Amygdala (tissue), 56 donors: ENCODE measurements at regions not wholly inside any gene's neighbourhood (a gene's known extent, or its start where the extent isn't known, plus 50 kb on each side); places are given as distances from the start of the nearest gene placed in this dataset.
"Not testable (repeated sequence)": the region's sequence is repeated elsewhere in the genome, so short reads cannot be mapped to it uniquely, and the experiment has no call there.

ENCODE experiments used
- DNase-seq, 56 donors: peaks; one replicate each; lab custom pipeline; 2025; lab: John Stamatoyannopoulos, UW

DNA sequence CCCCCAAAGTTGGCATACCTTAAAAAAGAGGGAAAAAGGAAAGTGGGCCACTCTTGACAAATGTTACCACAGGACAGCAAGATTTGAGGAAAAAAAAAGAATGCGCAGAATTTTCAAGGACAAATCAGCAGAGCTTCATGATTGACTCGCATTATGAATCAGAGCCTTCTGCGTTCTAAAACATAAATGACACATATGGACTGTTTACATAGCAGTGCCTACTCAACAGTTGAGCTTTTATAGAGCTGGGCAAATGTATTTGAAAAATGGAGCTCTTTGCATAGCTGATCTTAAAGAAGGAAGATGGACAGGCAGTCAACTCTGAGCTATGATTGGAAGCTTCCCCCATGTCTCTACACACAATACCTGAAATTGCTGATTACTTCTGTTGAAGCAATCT lies 213.2 kb upstream of the NT5E start:
- no peak for DNase-seq

DNA sequence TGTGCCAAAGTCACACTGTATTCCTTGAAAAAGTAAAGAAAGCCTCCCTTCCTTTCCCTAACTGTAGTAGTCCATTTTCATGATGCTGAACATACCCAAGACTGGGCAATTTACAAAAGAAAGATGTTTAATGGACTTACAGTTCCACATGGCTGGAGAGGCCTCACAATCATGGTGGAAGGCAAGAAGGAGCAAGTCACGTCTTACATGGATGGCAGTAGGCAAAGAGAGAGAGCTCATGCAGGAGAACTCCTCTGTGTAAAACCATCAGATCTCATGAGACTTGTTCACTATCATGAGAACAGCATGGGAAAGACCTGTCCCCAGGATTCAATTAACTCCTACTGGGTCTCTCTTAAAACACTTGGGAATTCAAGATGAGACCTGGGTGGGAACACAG lies 222.5 kb upstream of the NT5E start:
- DNase-seq = not testable (repeated sequence)

DNA sequence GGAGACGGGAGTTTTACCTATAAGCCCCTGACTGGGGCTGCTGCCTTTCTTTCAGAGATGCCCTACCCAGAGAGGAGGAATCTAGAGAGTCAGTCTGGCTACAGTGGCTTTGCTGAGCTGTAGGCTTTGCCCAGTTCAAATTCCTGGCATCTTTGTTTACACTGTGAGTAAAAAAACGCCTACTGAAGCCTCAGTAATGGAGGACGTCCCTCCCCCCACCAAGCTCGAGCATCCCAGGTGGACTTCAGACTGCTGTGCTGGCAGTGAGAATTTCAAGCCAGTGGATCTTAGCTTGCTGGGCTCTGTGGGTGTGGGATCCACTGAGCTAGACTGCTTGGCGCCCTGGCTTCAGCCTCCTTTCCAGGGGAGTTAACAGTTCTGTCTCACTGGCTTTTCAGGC lies 237.1 kb upstream of the NT5E start:
- DNase-seq = not testable (repeated sequence)

DNA sequence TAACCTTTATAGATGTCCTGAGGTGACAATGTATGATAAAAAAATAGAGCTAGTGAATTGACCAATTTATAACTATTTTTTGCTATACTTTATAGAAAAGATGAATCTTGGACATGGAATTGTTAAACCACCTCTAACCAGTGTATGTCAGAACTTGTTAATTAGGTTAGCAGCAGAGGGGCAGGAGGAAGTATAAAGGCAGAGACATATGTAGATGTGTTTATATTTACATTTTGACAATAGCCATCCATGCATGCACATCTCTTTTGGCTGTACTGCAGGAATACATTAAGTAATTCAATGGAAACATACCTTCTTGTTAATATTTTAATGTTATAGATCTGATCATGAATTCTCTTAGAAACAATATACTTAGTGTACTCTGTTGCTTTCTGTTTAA lies 254.6 kb upstream of the NT5E start:
- DNase-seq = no peak

DNA sequence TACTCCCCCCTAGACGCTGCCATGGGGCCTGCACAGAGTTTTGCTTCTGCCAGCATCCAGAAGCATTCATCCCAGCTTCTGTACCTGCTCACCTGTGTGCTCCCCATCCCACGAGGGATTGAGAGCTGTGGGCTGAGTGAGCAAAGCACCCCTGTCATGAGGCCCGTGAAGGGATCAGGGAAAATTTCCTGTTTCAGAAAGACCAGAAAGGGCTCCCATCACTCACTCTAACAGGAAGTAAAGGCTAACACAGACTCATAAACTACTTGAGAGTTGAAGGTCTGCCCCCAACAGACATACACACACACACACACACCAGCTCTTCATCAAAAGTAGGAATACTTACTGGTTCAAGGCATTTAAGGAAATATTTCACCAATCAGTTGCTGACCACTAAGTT lies 256.5 kb upstream of the NT5E start:
- no peak for DNase-seq

DNA sequence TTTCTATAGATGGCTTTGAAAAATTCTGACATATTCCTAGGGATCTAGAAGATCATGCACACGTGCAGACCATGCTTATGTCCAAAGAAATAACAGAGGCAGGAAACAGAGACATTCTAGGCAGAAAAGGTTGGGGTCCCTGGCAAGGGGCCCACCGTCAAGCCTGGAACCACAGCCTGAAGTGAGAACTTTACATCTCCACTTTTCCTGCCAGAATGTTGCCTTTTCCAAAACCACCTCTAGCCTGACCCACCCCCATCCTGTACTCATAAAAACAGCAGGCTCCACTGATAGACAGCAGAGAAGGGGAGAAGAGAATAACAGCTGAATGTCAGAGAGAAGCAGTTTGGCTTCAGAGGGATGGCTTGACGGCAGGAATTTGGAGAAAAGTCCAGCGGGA lies 257.3 kb upstream of the NT5E start:
- no peak for DNase-seq

DNA sequence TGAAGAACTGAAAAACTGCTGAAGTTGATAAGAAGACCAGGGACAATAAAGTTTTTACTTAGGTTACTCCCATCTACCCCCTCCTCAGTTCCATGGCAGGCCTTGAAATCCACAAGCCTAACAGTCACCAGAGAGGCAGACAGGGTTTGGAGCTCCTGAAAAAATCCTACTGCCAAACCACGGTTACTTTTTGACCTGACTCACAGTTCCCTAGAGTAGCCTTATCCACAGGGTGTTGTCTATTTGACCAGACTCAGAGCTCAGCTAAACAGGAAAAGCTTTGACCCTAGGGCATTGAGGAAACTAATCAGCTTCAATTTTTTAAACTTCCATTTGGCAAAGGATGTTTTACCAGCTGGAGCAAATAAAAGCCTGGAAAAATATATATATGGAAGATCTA lies 257.7 kb upstream of the NT5E start:
- no peak for DNase-seq

DNA sequence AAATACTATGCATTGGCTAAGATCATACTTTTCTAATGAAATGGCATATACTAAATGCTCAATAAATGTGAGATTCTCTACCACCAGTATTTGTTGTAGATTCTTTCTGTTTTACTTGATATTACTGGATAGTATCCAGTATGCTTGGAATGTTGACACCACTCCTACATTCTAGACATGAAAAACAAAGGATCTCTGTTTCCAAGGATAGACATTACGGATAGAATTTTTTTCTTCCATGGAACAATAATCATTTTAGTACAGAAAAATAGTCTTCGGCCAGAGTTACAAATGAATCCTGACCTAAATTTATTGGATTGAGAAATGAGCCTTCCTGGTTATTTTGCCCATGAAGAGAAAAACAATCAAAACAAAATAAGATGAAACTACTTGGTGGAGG lies 258.2 kb upstream of the NT5E start:
- DNase-seq = no peak

DNA sequence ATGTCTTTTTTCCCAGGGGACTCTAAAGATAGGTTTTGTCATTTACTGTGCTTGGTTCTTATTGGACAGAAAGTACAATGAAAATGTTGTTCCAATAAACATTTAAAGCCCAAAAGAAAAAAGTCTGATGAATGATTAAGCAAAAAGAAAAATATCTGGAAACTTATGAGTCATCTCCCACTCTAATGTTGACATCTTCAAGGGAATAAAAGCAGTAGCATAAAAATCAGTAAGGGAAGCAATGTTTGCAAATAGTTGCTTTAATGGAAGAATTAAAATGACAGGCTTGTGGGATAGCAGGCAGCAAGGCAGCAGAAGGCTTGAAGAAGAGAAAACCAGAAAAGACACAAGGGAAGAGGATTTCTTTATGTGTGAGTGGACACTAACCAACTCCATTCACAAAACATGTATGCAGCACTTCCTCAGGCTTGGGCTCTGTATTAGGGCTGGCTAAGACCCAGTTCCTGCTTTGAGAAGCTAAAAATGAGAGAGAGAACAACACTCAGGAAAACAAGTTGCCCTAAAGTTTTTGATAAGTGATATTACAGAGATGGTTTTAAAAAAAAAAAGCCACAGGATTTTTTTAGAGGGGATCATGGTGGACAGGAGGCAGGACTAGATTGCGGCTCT lies 263.2 kb upstream of the NT5E start:
- no peak for DNase-seq

DNA sequence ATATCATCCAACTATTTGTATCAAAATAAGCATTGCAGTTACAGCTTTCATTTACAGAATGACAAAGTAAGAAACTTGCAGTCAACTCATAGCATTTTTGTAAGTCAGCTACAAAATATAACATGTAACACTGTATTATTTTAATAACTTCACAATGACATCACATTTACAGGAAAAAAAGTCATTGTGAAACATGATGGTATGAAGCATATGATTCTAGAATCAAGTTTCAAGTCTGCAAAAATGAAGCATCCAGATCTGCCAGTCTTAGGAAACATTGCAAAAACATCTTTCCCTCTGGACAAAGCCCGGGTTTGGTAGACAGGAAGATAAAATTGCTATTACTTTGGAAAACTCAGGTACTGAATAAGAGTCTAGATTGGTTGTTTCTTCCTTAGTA lies 263.9 kb upstream of the NT5E start:
- no peak for DNase-seq

DNA sequence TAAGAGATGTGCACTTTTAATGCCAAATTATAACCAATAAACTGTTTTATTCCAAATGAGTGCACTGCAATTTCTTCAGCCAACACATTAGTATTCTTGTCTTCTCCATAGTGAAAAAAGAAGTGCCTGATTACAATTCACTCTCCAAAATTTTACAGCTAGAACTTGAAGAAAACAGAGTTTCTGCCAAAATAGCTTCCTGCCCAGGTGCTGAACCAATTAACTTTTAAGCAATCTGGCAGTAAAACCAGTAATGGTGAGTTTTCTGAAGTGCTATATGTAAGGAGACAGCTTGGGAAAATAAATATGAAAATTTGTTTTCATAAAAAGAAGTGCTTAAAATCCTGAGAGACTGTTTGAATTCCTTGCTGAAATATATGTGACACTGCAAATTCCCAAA lies 266.0 kb upstream of the NT5E start:
- no peak for DNase-seq

DNA sequence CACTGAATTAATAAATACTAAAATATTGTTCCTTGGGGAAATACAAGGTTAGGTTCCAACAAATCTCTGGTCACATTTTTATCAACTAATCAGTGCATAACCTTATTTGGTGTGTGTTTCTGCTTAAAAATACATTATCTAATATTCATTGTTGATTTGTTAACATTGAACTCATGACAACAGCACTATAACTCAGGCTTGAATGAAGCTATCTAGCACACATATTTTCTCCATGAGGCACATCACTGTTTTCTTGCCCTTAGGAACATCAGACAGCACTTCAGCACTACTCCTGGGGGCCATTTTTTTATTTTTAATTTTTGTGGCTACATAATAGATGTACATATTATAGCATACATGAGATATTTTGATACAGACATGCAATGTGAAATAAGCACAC lies 277.2 kb upstream of the NT5E start:
- no peak for DNase-seq

DNA sequence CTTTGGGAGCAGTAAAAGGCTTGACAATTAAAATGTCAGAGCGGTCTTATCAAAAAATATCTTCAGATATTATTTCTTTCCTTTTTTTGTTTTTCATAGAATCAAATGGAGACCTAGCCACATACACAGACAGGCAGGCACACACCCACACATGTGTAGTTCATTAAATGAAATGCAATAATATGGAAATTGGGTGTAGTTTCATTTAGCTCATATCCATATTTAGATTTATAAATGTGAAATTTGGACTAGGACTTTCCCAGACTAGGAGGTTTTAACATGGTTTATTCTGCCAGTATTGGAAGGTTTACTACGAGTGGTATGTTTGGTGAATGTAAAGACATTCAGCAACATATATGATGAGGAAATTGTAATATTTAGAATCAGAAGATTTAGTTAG lies 277.7 kb upstream of the NT5E start:
- DNase-seq = no peak

DNA sequence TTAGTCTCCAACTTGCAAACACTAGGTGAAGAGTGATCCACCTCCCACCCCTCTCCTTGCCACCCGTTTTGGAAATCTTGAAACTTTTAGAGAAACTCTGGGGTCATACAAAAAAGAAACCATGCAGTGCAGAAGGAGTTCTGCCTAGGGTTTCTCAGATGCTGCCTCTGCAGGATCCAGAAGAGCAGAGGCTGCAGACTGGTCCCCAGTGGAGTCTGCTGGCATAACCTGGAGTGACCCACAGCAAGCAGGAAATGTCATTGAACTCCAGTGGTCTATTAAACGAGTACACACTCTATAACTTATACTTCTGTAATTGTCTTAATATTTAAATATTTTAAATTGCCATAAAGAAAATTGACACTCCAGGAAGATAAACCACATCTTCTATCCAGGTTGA lies 280.7 kb upstream of the NT5E start:
- DNase-seq = peak in 1 of 56 donors; percentile 3

DNA sequence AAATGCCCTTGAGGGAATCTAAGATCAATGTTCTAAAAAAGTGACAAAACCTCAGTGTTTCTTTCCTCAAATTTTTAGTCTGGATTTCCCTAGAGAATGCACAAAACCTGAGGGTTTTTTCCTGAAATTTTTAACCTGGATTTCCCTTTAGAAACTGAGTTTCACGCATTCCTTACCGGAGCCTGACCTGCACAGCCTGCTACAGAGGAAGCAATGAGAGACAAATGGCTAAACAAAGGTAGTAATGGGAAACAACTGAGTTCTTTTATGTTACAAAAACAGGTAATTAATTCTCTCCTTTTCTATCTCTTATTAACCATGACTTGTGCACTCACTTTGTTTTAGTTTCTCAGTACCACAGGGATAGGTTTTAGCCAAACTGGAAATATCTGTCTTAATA lies 281.7 kb upstream of the NT5E start:
- DNase-seq = no peak

DNA sequence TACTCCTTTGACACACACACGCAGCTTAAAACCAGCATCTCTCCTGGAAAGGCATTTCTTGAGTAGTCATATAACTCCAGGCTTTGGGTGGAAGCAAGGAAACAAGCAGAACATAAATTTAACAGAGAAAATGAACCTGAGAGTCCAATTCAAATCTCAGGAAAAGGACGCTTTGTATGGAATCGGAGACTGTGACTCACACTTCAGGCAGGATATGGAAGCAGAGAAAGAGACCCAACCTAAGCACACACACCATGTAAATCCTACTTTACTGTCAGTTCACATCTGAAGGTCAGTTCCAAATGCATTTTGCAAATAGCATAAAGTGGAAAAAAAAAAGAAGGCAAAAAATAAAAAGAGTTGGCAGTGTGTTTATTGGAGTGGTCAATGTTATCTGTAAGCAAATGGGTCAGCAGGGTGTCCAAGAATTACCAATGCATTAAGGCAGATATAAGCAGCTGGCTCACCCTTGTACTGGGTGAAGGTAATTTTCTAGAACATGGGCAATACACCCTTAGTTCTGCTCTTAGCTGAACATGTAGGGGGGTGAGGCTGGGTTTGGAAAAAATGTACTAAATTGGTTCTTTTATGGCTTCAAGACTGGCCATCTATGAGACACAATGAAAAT lies 283.7 kb upstream of the NT5E start:
- no peak for DNase-seq

DNA sequence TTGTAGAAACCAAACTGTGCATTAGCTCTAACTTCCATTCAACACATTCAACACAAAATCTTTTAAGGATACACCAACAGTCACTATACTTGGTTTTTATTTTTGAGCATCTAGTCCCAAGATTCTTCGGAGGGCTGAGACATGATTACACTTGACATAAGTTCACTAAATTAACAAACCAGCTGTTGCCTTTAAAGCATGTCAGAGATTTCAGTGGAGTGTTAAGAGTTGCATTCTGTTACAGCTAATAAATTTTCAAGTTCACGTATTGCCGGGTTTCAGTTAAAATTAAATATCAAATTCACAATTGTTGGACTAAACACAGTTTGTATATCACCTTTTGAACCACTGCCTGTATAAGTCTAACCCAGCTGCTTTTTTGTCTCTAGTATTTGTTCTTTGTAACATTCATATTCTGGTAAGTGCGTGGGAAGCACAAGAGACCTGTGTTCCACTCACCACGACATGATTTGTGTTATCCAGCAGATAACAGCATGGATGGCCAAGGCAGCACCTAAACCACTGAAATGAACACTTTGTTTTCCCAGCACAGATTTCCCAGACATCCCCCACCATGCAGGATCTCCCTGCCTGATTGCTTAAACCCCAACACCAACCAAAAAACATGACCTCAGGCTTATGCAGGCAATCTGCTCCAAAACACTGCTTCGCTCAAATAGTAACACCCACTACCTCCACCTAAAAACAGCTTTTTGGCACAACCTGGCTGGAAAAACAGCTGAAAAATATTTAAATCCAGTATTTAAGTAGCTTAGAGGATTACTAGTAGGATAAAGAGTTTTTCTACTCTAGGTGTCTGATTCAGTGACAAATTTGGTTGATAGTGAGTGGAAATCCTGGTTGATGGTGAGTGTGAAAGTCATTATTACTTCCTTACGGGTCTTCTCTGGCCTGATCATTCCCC lies 286.5 kb upstream of the NT5E start:
- no peak for DNase-seq

DNA sequence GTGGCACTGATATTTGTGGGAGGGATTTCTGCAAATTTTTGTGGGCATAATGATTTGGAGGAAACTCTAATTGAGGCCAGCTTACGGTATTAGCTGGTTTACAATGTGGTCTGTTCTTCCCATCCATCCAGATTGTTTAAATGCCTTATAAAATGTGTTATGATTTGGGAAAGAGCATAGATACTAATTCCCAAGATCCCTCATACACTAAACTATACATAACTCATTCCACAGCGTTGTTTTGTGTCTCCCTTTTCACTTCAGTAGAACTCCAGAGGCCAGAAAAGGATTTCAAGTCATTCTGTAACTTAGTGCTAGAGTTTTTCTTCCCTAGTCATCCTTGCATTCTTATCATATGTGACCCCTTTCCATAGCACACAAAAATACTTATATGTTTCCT lies 292.6 kb upstream of the NT5E start:
- no peak for DNase-seq

DNA sequence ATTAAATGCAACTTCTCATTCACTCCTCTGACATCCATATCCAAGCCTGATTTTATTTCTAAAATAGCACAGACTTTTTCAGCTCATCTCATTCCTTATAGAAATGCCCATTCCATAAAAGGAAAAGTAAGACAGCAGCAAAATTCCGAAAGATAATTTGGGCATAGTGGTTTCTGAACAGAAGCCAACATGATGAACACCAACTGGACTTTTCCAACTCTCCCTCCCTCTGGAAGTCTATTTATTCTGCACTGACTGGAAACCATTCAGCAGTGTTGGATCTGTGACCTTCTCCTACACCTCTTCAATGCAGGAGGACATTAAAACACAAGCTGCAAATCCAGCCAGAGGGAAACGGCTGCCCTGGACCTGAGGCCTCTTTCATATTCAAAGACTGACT lies 306.2 kb upstream of the NT5E start:
- no peak for DNase-seq

DNA sequence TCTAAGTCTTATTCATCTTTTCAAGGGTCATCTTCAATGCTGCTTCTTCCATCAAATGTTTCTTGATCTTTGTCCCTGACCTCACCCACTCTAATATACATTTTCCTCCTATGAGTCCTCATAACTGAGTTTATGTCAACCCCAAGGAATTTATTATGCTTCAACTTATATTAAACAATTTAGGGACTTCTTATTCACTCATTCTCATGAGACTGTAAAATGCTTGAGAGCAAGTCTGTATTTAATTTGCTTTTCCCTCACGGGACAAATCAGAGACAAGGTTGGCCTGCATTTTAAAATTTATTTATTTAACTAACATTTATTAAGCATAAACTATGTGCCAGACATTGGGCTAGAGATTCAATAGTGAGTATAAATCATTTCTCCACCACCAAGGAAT lies 312.0 kb upstream of the NT5E start:
- DNase-seq = no peak

DNA sequence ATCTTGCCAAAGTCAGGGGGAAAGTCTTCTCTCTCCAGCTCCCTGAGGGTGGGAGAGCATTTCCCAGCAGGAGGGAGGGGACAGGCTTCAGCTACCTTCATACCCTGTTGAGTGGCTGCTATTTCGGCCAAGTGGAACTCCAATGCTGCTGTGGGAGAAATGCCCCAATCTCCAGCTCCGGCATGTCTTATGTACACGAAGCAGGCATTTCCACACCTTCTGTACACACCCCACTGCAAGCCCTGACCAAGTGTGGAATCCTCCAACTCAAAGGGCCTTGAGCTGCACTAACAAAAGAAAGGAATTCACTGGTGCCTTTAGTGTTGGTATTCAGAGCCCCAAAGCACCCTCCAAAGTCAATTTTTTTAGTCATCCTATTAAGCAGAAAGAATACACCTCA lies 313.6 kb upstream of the NT5E start:
- DNase-seq = no peak
